GM18511 (cell line): ENCODE measurements at regions not wholly inside any gene's neighbourhood (a gene's known extent, or its start where the extent isn't known, plus 50 kb on each side); places are given as distances from the start of the nearest gene placed in this dataset.

Source experiments
- ATAC-seq: cut with Tn5 transposase; IDR thresholded peaks from one replicate; pipeline ENCODE4 v1.9.1; 2021; ENCODE audit warnings: mild to moderate bottlenecking, moderate library complexity; ENCODE audit not compliant: unreplicated experiment

DNA sequence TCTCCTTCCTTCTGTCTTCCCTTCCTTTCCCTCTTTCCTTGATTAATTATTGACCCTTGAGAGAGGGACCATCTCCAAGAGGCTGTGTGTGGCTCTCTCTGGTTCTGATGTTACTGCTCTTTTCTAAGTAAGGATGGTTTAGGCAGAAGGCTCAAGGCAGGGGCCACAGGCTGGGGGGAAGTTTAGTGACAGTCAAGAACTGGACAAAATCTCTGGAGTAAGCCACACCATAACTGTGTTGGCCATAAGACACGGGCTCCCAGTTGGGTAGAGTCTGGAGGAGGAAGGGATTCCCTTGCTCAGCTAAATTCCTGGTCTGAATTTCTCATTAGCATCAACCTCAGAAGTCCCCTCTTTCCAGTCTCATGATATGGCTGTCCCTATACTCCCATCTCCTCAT, 74.7 kb downstream of the BUD13 start:
- ATAC-seq: no peak

DNA sequence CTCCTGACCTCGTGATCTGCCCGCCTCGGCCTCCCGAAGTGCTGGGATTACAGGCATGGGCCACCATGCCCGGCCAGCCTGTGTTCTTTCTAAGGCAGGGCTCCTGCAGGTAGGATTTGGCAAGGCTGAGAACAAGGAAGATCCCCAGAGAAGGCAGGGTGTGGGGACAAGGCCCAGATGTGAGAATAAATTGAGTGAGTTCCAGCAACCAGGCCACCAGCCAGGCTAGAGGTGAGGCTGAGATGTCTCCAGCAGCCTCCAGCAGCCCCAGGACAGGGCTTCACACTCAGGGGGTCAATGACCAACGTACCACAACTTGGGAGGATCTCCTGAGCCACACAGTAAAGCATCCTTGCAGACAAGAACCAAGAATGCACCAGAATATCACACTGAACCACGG, 75.1 kb downstream of the BUD13 start:
- no peak for ATAC-seq

DNA sequence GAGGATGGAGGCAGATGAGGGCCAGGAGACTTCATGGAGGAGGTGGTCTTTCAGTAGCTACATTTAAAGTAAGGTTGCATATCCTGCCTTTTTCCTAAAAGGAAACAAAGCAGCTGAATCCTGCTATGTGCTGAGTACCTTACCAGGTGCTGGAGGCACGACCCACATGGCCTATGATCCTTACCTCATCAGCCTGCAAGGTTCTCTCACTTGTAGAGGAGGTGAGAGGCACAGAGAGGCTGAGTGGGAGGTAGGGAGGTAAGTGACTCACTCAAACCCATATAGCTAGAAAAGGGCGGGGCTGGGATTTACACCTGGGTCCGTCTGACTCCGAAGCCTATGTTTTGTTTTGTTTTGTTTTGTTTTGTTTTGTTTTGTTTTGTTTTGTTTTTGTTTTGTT, 75.8 kb downstream of the BUD13 start:
- no peak for ATAC-seq

DNA sequence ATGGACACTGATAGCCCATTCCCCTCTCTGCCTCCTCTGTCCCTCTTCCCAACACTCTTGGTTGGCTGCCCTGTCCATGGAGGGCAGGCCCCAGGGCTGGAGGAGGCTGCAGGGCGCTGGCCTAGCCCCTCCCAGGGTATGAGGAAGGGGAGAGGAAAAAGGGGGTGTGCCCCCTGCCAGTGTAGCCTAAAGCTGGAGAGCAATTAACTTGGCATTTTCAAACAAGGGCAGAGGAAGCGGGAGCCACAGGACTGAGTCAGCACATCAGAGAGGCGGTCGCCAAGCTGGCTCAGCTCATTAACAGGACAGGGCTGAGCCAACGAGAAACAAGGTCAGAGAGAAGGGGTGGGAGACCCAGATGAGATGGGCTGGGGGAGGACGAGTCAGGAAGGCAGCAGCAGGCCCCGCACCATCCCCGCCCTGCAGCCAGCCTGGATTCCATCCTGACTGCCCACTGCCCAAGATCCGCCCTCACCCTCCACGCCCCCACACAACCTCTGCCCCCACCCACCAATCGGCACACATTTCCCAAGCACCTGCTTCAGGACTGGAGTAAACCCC, 76.3 kb downstream of the BUD13 start:
- ATAC-seq: no peak

DNA sequence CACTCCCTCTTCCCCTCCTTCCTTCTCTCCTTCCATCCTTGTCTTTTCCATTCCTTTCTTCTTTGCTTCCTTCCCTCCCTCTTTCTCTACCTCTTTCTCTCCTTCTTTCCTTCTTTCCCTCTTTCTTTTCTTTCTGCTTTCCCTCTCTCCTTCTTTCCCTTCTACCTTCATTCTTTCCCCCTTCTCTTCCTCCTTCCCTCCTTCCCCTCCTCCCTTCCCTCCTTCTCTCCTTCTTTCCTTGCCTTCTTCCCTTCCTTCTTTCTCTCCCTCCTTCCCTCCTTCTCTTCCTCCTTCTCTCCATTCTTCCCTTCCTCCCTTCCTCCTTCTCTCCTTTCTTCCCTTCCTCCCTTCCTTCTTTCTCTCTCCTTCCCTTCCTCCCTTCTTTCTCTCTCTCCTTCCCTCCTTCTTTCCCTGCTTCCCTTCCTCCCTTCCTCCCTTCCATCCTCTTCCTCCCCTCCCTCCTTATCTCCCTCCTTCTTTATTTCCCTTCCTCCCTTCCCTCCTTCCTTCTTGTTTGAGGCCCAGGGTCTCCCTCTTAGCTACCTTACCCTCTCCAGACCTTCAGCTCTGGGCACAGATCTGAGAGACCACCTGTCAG, 77.0 kb downstream of the BUD13 start:
- ATAC-seq: no peak

DNA sequence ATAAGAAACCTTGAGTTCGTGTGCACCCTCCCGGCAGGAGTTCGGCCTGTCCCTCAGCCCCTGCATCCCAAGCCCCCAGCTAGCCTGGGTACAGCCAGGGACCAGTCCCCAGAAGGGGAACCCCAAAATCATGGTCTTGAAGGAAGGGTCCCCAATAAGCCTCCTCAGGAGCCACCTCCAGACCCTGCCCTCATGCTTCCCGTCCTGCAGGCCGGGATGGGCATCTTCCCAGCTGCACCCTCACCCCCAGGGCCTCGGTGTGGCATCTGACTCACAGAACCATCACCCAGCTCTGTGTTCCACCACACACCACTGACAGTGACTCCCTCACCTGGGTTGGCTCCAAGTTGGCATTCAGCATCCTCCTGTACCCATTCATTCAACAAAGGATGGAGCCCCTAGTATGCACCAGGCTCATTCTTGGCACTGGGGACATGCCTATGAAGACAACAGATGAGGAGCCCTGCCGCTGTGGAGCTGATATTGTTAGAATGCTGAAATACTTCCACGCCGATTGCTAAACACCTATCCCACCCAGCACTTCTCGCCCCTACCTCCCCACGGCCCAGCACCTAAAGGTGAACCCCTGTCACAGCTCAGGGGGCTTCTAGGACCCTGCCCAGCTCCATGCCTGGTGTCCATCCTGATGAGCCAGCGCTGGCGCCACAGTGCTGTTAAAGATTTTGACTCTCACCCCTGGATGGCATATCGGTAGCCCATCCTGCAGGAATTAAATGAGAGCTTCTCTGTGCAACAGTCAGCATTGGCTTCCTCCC, 77.8 kb downstream of the BUD13 start:
- ATAC-seq: no peak

DNA sequence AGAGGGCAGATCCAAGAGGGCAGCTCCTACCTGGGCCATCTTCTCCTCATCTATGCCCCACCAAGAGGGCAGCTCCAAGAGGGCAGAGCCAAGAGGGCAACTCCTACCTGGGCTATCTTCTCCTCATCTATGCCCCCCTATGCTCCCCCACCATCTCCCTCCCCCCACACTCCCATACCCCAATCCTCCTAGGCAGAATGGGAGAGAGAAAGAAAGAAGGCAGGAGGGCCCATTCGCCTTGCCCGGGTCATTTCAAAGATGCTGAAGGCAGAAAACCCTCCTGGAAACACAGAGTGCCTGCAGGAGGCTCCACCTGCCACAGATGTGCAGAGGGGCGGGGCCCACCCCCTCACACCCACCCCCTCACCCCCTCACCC, 78.5 kb downstream of the BUD13 start:
- ATAC-seq: no peak

DNA sequence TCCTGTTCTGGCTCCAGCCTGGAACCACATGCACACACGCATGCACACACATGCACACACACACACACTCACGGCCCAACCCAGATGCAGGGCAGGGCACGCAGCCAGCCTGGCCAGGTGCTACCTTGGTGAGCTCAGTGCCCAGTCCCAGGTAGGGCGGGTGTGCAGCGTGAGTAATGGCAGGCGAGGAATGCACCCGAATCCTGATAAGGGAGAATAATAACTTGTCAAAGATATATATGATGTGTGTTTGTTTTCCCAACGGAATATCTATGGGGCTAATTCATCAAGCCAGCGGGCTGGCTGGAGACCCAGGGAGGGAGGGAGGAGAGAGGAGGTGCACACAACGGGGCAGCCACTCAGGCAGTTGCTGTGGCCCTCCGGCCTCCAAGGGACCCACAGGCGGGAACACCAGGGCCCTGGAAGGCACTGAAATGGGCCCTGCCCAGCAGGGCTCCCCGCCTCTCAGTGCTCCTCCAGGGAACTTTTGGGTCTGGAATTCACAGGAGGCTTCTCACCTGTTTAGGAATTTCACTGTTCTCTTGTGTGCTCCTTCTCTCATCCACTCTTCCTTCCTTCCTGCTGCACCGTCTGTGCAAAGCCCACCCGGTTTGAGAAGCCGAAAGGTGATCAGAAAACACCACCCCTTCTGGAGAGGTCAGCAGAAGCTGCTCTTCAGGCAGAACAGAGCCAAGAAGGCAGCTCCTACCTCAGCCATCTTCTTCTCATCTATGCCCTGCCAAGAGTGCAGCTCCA, 79.0 kb downstream of the BUD13 start:
- no peak for ATAC-seq

DNA sequence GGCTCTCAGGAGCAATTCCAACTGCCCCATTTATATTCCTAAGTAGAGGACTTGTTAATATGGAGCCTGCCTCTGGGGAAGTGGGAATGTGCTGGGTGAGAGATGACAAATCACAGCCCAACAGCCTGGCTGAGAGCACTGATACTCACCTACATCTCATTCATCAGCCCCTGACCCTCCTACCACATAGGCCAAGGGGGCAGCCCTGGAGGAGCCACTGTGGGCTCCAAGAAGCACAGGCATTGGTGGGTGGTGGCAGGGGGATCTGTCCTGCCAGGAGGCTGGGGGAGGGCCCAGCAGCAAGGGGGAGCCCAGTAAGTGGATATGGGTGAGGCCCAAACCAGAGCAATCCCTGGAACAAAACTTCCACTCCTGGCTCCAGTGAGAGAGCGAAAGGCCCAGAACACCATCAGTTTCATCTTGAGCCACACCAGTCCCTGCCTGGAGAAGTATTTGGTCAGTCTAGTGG, 79.7 kb downstream of the BUD13 start:
- no peak for ATAC-seq

DNA sequence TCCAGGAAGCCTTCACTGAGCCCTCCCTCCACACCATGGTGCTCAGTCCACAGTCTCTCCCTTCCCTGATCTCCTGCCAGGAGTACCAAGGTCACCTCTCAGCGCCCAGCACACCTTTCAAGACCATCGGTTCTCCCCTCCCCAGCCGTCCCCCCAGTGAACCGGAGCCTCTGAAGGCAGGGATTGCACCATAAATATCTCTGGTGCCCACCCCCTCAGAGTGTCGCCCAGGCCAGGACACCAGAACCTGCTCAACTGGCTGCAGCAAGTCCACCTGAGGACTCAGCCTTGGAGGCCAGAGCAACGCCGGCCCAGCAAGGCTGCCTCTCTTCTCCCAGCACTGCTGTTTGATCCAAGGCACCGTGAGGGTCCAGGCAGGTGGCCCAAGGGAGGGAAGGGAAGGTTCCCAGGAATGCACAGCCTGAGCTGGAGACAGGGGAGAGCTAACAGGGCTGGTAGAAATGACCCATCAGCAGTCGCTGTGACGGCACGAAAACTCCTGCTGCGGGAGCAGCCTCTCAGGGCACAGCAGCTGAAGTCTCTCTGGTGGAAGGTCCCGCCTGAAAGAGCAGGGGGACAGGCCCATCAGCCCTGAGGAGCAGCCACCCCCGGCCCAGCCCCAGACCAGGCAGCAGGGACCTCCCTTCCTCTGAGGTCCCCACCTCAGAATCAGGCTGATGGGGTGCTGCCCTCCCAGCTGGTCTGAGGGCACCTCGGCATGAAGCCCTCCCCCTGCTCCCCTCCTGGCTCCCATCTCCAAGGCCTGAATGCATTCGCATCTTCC, 80.3 kb downstream of the BUD13 start:
- no peak for ATAC-seq

DNA sequence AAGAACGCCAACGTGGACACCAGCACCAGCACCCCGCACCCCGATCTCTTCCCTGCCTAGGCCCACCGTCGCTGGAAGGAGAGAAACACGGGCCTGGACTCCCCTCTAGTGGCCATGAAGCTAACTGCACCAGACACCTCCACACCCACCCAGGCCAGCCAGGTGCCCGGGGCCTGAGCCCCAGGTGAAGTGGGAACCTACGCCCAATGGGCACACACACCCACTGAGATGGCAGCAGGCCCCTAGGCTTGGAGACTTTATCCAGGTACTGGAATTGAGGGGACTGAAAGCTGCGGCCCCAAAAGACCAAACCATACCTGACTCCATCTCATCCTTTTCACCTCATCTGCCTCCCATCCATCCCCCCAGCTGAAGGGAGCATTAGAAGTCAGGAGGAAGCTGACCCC, 81.0 kb downstream of the BUD13 start:
- peak; percentile 68 for ATAC-seq

DNA sequence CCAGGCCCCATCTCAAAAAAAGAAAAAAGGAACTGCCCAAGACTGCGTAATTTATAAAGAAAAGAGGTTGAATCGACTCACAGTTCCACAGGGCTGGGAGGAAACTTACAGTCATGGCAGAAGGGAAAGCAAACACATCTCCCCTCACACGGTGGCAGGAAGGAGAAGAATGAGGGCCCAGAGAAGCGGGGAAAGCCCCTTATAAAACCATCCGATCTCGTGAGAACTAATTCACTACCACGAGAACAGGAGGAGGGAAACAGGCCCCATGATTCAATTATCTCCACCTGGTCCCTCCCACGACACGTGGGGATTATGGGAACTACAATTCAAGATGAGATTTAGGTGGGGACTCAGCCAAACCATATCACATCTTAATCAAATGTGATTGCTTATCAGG, 82.2 kb downstream of the BUD13 start:
- no peak for ATAC-seq

DNA sequence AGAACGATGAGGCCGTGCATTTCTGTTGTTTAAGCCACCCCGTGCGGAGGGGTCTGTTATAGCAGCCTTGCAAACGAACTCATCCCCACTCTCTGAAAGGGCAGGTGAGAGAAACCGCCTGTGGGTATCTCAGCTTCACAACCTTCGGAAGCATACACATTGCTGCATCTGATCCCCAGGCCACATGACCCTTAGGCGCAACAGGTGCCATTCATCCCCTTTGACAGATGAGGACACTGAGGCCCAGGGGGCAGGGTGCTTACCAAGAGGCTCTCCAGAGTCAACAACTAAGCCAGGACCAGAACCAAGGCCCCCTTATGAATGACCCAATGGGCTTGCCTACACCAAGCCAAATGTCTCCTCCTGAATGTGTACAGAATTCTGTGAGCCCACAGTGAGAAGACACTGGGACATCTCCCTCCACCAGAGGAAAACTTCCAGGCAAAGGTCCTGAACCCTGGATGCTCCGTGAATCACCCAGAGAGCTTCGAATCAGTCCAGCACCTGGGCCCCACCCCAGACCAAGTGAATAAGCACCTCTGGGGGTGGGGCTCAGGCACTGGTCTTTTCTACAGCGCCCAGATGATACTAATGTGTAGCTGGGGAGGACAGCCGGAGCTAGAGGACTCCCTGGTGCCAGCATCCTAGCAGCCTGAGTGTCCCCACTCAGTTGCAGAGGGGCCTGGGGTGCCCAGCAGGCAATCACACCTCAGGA, 83.2 kb downstream of the BUD13 start:
- ATAC-seq: no peak

DNA sequence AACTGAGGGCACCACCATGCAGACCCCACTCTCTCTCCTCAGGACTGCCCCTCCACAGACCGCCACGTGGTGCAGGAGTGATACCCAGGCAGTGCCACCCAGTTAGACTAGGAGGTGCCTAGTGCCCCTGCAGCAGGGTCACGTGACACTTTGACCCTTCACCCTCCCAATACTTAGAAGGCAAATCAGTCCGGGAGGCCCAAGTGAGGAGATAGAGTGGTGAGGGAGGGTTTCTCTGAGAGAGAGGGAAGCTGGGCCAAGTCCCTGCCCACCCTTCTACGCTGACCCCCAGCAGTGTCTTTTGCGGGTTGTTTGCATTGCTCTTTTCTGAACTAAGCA, 84.6 kb downstream of the BUD13 start:
- ATAC-seq: no peak

DNA sequence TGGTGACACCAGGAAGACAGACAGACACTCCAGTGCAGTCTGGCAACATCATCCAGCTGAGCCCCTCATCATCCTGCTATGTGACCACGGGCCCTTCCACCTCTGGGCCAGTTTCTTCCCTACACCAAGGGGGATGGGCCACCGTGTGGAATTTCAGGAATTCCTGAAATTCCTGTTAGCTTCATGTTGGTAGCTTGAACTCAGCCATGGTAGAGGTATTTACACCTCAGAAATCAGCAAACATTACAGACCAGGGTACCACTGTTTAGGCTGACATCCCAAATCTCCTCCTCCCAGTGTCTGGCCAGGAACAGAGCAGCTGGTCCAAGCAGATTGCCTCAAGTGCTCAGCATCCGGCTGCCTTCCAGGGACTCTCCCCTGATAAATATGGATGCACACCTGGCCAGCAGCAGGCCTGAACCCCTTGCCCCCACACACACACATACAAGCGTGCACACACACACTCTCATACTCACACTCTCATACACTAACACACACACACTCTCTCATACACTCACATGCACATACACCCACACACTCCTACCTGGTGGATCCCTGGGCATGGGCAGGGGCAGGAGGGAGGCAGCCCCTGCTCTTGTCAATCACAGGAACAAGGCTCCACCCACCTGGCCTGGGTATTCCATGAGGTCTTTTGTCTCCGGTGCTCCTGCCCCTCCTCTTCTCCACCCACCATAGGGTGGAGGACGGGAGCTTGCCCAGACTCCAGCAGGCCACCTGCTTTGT, 85.2 kb downstream of the BUD13 start:
- ATAC-seq: no peak

DNA sequence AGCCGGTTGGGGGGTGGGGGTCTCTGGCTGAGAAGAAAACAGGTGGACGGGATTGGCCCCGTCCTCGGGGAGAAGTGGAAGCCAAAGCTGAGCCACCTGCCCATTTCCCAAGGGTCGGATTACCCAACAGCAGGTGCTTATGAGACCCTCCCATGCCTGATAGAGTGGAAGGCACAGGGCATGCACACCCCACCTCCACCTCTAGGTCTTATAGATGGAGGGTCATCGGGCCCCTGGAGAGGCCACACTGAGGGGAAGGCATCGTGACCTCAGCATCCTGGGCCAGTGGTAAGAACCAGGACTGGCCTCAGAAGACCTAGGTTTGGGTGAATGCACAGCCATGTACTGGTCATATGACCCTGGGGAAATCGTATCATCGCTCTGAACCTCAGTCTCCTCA, 85.9 kb downstream of the BUD13 start:
- ATAC-seq: no peak

DNA sequence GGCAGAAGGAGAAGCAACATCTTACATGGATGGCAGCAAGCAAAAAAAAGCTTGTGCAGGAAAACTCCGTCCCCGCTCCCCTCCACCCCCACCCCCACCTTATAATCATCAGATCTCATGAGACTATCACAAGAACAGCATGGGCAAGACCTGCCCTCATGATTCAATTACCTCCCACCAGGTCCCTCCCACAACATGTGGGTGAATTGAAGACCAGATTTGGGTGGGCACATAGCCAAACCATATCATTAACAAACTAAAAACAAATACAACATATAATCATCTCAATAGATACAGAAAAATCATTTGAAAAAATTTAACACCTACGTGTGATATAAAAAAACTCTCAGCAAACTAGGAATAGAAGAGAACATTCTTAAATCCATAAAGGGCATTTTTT, 88.8 kb downstream of the BUD13 start:
- no peak for ATAC-seq

DNA sequence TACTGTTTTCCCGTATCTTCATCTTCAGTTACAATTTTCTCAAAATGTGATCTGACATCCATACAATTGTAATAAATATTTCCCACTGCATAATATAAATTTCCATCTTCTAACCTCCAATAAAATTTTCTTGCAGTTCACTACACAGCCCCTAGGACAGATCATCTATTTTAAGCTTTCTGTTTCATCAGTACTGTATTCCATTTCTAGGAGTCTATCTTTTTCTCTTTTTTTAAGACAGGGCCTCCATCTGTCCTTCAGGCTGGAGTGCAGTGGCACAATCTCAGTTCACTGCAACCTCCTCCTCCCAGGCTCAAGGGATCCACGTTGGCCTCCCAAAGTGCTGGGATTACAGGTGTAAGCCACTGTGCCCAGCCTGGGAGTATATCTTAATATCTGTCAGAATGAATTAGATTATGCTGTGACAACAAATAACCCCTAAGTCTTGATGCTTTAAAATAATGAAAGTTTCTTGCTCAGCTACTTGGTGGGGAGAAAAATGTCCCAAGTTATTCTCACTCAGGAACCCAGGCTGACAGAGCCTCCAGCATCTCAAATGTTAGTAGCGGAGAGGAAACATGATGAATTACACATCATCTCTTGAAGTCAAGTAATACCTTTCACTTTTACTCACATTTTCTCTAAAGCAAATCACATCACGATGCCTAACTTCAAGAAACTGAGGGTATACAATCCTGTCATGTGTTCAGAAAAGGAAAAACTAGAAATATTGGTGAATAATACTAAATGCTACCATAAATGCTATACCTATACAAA, 92.2 kb downstream of the BUD13 start:
- ATAC-seq: no peak

DNA sequence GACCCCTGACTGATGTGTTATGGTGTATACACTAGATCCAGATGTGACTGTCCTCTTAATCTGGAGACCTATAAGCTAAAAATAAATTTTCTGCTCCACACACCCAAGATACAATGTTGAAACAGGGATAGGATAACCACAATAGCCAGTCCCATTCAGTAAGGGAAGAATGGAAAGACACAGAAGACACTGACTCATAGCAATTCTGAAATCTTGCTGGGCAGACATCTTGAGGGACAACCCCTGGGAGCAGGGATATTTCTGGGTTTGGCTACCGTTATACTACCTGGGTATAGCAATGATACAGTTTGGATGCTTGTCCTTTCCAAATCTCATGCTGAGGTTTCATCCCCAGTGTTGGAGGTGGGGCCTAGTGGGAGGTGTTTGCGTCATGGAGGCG, 93.9 kb downstream of the BUD13 start:
- no peak for ATAC-seq
